GM23338 (cell line): ENCODE measurements at regions not wholly inside any gene's neighbourhood (a gene's known extent, or its start where the extent isn't known, plus 50 kb on each side); places are given as distances from the start of the nearest gene placed in this dataset.

Experiments
- ATAC-seq: fragments of 200-7000 bp; cut with Tn5 transposase; 3 replicates; pipeline ENCODE4 v1.9.1; 2020
- DNase-seq: peaks from one replicate; pipeline ENCODE4 v3.0.0-alpha.2; 2015; ENCODE audit warnings: low spot score
- H2AFZ ChIP-seq: fragments of 200-600 bp; sonication (generic); 2 replicates; pipeline ENCODE4 v1.8.0; 2016; ENCODE audit warnings: antibody characterized with exemption, mild to moderate bottlenecking, moderate library complexity
- H3F3A ChIP-seq: fragments of 200-600 bp; sonication (generic); replicated peaks from 2 replicates; pipeline ENCODE4 v1.8.0; 2017; ENCODE audit warnings: antibody characterized with exemption, mixed run types, low read depth
- H3K27ac ChIP-seq: fragments of 200-600 bp; sonication (generic); 2 replicates; pipeline ENCODE4 v1.6.1; 2016; ENCODE audit warnings: low read depth
- H3K27me3 ChIP-seq: fragments of 200-600 bp; sonication (generic); 2 replicates; pipeline ENCODE4 v1.8.0; 2016; ENCODE audit warnings: mild to moderate bottlenecking, mixed run types, moderate library complexity; ENCODE audit not compliant: insufficient read depth
- H3K36me3 ChIP-seq: fragments of 200-600 bp; sonication (generic); 2 replicates; pipeline ENCODE4 v1.8.0; 2016; ENCODE audit warnings: mild to moderate bottlenecking; ENCODE audit not compliant: insufficient read depth
- H3K4me1 ChIP-seq: fragments of 200-600 bp; sonication (generic); 2 replicates; pipeline ENCODE4 v1.8.0; 2016; ENCODE audit warnings: mild to moderate bottlenecking, moderate library complexity; ENCODE audit not compliant: insufficient read depth
- H3K4me2 ChIP-seq: fragments of 200-600 bp; sonication (generic); 2 replicates; pipeline ENCODE4 v1.7.1; 2017; ENCODE audit warnings: mixed run types
- H3K4me3 ChIP-seq: fragments of 200-600 bp; sonication (generic); 2 replicates; pipeline ENCODE4 v1.6.1; 2016; ENCODE audit warnings: mixed run types
- H3K79me2 ChIP-seq: fragments of 200-600 bp; sonication (generic); replicated peaks from 2 replicates; pipeline ENCODE4 v1.8.0; 2017; ENCODE audit warnings: mild to moderate bottlenecking; ENCODE audit not compliant: insufficient read depth
- H3K9me2 ChIP-seq: fragments of 200-600 bp; sonication (generic); 2 replicates; pipeline ENCODE4 v1.8.0; 2017; ENCODE audit not compliant: insufficient read depth
- H4K20me1 ChIP-seq: fragments of 200-600 bp; sonication (generic); replicated peaks from 2 replicates; pipeline ENCODE4 v1.8.0; 2017; ENCODE audit warnings: mild to moderate bottlenecking; ENCODE audit not compliant: insufficient read depth
- H3K27ac Mint-ChIP-seq: 2 replicates; pipeline ENCODE4 v1.8.0; 2020; ENCODE audit warnings: inconsistent platforms, mild to moderate bottlenecking, moderate library complexity, mixed read lengths
- H3K27me3 Mint-ChIP-seq: 3 replicates; pipeline ENCODE4 v1.8.0; 2022; ENCODE audit warnings: low read depth, mild to moderate bottlenecking, moderate library complexity, mixed read lengths, inconsistent platforms; ENCODE audit not compliant: insufficient read depth, poor library complexity
- H3K36me3 Mint-ChIP-seq: 3 replicates; pipeline ENCODE4 v1.8.0; 2021; ENCODE audit warnings: low read depth, mild to moderate bottlenecking, inconsistent platforms, moderate library complexity, mixed read lengths
- H3K4me1 Mint-ChIP-seq: 3 replicates; pipeline ENCODE4 v1.8.0; 2020; ENCODE audit warnings: mild to moderate bottlenecking, inconsistent platforms, mixed read lengths
- H3K4me3 Mint-ChIP-seq: 3 replicates; pipeline ENCODE4 v1.8.0; 2021; ENCODE audit warnings: moderate library complexity, mild to moderate bottlenecking, inconsistent platforms, mixed read lengths
- H3K9me3 Mint-ChIP-seq: 3 replicates; pipeline ENCODE4 v1.8.0; 2020; ENCODE audit warnings: moderate library complexity, mild to moderate bottlenecking, inconsistent platforms, mixed read lengths
- CREB1 ChIP-seq: fragments of 250-450 bp; sonication (Bioruptor Pico); IDR thresholded peaks from 2 replicates; pipeline ENCODE4 v1.5.0; 2020; ENCODE audit warnings: low read depth, mild to moderate bottlenecking, moderate library complexity
- CTCF ChIP-seq, 2 experiments: fragments of 200-600 bp in 1 of 2; sonication (generic) in 1 of 2; conservative IDR thresholded peaks; 2 replicates each; pipeline versions ENCODE4 v1.5.1 to v1.6.1; 2016 to 2017; ENCODE audit warnings: antibody characterized with exemption in 2 of 2, low read depth in 2 of 2, mild to moderate bottlenecking in 2 of 2, moderate library complexity in 1 of 2
- ETS1 ChIP-seq: IDR thresholded peaks from 2 replicates; pipeline ENCODE4 v1.6.1; 2016; ENCODE audit warnings: antibody characterized with exemption
- STAT1 ChIP-seq: IDR thresholded peaks from one replicate; pipeline ENCODE4 v1.6.1; 2016; ENCODE audit warnings: antibody characterized with exemption; ENCODE audit not compliant: unreplicated experiment
- ZNF114 ChIP-seq: fragments of 250-450 bp; sonication (Bioruptor Pico); IDR thresholded peaks from 2 replicates; pipeline ENCODE4 v1.5.0; 2020; ENCODE audit warnings: mild to moderate bottlenecking, moderate library complexity
- ZNF331 ChIP-seq: fragments of 250-450 bp; sonication (Bioruptor Pico); IDR thresholded peaks from 2 replicates; pipeline ENCODE4 v1.5.0; 2020; ENCODE audit warnings: low read depth, mild to moderate bottlenecking, moderate library complexity
- ZNF462 ChIP-seq: fragments of 250-450 bp; sonication (Bioruptor Pico); IDR thresholded peaks from 2 replicates; pipeline ENCODE4 v1.5.0; 2020; ENCODE audit warnings: mild to moderate bottlenecking, moderate library complexity

DNA sequence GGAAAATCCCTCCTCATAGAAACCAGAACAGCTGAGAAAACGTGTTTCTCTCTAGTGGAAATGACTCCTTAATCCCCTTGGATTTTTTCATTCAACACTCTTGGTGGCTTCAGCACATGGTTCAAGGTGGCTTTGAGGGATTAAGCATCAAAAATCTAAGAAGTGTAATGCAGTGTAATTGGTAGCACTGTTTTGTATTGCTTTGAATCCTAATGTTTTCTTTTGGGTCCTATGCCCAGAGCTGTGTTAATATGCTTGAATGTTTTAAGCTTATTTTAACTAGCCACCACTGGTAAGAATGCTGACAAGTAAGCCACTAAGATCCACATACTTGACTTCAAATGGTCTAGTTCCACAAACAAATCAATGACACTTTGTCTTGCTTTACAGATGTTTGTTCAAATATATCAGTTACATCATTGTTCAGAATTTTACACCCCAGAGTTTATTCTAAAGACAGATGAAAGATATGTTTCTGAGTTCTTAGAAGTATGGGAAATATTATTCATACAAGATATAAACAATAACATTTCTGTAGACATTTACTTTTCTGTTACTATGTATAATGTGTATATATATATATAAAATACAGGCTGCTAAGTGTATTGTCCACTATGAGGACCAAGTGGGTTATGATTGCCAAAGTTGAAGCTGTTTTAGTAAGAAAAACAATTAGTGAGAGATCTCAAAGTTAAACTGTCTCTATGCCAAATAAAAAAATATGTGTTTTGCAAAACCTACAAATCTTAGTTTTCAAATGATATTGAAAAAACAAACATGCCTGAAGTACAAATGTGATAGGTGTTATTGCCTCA is 220.8 kb downstream of the OGFRL1 start (continued):
- TF ChIP-seq ZNF462 (no peak), CREB1 (no peak), ZNF114 (CRISPR knock-in tag) (no peak)

- no peaks in the 10 kb centered on the region for H3K27me3 Mint-ChIP-seq
These were observed 221.6 kb downstream of the OGFRL1 start for GRCh38 chr6:71510057-71510713.

More at GRCh38 chr6:71510057-71510713, 221.6 kb downstream of the OGFRL1 start:
- Histone ChIP-seq H3K27me3 (no peaks in the 10 kb centered on the region), H3K4me1 (no peaks in the 10 kb centered on the region), H4K20me1 (no peaks in the 10 kb centered on the region), H3K79me2 (no peaks in the 10 kb centered on the region), H3K4me2 (no peak overlapping the region), H3K9me2 (no peaks in the 10 kb centered on the region; the same call in 1 of the 2 replicates), H3K36me3 (no peaks in the 10 kb centered on the region), H3K4me3 (no peak overlapping the region), H3K27ac (no peak overlapping the region), H2AFZ (peak overlapping the region; percentile 49; the same call in 1 of the 2 replicates), H3F3A (no peaks in the 10 kb centered on the region)
- ATAC-seq = peak; percentile 83
- Mint-ChIP-seq H3K27ac (peak overlapping the region; percentile 45; the same call in 1 of the 2 replicates), H3K4me1 (peaks cover 4% of the 10 kb centered on the region; the same call in 2 of the 3 replicates), H3K9me3 (no peaks in the 10 kb centered on the region), H3K4me3 (no peak overlapping the region), H3K36me3 (no peaks in the 10 kb centered on the region)
- TF ChIP-seq ETS1 (no peak), ZNF331 (CRISPR knock-in tag) (no peak), STAT1 (no peak), CTCF (conservative IDR thresholded peaks at IDR 0.05; ENCODE audit: low read depth in 2 of 2) (peak; percentile 70 to 77)
- DNase-seq = peak; percentile 77
